Hematopoietic multipotent progenitor cell treated with erythropoietin and hydrocortisone succinate and interleukin-3 and kit ligand, for 4 days (in vitro differentiated cells): ENCODE measurements at regions not wholly inside any gene's neighbourhood (a gene's known extent, or its start where the extent isn't known, plus 50 kb on each side); places are given as distances from the start of the nearest gene placed in this dataset.
A peak's percentile ranks its signal among the peaks of the same experiment; 100 is the strongest.
"Not testable (repeated sequence)": the region's sequence is repeated elsewhere in the genome, so short reads cannot be mapped to it uniquely, and the experiment has no call there.

ENCODE experiments used
- DNase-seq: peaks from one replicate; pipeline ENCODE4 v3.0.0-alpha.2; 2015

GRCh38 chr11:29131055-29131454 is 885.8 kb downstream of the KCNA4 start:
- no peak for DNase-seq

DNA sequence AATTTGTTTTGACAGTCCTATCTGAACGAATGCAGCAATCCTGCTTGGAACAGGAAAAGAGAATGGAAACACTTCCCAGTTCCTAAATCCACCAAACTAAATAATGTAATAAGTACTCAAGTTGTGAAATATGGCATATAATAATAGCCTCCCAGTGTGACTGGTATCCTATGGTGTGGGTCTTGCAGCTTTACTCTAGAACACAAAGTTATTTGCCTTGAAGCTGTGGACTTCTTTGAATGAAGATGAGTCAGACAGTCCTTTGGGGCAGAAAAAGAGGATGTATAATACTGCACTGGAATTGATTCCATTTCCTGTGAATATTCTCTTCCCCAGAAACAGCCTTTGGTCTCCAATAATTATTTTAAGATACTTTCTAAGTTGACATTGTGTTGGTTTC is 887.0 kb downstream of the KCNA4 start:
- no peak for DNase-seq

- no peak for DNase-seq
These were observed 889.4 kb downstream of the KCNA4 start for GRCh38 chr11:29127461-29127860.

GRCh38 chr11:29125606-29126005 is 891.2 kb downstream of the KCNA4 start:
- DNase-seq = no peak

DNA sequence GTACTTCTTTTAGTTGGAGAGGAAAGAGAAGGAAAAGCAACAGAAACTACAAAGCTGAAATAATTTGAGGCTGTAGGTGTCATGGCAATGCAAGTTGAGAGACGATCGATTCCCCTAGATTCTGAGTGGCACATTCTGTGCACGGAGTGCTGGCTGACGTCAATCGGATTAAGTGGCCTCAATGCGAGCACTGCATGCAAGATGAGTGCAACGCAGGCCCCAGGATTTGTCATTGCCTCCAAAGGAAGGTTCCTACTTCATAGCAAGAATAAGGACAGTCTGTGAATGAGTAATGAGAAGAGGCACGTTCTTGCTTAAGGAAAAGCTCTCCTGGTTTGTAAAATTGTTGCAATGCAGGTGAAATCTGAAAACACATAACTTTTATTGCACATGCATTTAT is 892.4 kb downstream of the KCNA4 start:
- no peak for DNase-seq

DNA sequence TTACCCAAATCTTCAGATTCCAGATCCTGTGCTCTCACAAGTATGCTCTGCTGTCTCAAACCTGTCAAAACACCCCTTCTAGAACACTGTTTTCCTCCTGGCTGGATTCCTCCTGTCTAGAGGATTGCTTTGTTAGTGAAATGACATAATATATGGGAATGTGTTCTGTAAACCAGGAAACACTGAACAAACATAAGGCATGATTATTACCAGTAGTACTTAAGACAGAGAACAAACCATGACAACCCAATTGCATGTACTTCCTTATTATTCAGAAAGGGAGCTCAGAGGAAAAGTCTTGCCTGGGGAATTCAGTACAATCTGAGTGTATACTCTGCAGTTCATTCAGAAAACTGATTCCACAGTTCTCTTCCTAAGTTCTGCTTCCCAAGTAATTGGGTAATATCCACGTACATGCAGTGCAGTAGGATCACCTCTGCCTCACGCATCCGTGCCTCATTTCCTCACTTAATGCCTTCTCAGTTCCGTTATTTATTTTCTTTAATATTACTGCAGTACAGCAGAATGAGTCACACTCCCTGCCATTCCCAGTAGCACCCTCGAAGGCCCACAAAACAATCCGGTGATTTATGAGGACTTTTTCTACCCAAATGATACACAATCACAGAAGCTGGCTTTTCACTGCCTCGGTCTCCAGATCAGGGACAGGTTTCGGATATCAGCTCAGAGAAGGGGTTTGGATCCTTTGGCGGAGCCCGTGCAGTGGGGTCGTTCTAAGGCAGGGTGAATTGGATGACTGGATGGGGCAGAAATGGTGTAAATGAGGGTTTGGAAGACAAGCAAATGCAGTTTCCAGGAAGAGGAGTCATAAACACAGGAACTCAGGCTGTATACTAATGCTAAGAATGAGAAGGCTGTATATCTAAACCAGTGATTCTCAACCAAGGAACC is 896.9 kb downstream of the KCNA4 start:
- no peak for DNase-seq

- no peak for DNase-seq
These were observed 897.7 kb downstream of the KCNA4 start for GRCh38 chr11:29119116-29119515.

DNA sequence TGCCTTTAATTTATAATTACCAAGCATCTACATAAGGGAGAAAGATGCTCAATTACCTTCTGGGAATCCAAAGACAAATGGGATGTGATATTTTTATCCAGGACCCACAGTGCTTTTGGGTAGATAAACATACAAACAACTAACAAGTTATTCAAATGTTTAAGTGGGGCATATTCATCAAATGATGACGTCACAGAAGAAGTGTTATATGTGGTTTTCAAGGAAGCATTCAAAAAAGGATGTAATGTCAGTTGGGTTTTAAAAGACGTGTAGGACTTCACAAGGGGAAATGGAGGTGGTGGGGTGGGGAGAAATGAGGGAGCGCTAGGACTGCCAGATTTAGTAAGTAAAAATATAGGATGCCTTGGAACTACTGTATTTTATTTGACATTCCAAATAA is 915.9 kb downstream of the KCNA4 start:
- no peak for DNase-seq

DNA sequence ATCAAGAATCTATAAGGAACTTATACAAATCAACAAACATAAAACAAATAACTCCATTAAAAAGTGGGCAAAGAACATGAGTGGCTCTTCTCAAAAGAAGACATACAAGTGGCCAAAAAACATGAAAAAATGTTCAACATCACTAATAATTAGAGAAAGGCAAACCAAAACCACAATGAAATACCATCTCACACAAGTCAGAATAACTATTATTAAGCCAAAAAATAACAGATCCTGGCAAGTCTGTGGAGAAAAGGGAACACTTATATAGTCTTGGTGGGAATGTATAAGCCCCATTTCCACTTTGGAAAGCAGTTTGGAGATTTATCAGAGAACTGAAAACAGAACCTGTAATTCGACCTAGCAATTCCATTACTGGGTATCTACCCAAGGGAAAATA is 921.0 kb downstream of the KCNA4 start:
- DNase-seq = no peak

DNA sequence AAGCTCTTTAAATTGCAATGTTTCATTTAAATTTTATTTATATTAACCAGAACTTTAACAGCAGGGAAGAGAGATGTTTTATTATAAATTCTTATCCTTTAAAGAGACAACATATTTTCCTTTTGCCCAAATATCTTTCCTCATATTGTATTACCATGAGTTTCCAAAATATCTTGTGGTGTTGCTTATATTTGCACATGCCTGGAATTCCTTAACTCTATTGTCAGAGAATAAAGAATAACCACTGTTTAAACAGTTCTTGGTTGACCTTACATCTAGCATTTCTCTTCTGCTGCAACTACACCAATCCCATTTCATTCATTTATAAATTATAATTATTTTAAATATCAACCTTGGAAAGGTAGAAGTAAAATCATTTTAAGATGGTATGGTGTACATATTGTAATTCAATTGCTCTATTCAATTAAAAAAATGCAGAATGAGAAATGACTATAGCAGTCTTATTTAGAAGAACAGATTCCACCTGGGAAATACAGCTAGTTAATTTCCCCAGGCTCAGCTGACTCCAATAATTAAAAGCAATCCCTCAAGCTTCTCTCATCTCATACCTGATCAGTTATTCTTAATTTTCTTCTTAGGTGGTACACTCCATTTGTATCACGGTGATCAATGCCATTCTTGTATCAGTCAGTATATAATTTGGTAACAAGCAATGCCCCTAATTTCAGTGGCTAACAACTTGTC is 923.3 kb downstream of the KCNA4 start:
- DNase-seq = no peak

DNA sequence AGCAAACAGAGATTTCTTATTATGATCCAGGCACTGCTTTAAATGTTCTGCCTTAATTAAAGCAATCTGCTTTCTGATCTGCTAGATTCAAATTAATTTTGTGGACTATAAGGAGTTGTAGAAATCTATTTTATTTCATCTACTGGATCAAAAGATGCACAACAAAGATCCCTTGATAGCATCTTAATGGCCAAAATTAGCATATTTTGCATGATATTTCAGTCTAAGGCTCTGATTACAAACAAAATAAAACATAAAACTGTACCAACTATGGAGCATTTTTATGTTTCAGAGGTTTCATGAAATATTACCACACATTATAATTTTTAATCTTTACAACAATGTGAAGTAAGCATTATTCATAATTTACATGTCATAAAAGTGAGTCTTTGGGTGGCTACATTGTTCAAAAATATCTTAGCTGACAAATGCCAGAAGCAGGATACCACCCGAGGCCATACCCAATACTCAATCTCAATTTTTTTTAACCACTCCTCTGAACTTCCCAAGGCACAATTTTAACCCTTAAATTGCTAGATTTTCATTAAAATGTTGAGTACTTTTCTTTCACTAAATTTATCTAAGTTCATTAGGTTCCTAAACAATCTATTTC is 929.5 kb downstream of the KCNA4 start:
- no peak for DNase-seq

GRCh38 chr11:29075726-29076125 is 941.1 kb downstream of the KCNA4 start:
- no peak for DNase-seq

GRCh38 chr11:29063630-29064361 is 953.0 kb downstream of the KCNA4 start:
- no peak for DNase-seq

DNA sequence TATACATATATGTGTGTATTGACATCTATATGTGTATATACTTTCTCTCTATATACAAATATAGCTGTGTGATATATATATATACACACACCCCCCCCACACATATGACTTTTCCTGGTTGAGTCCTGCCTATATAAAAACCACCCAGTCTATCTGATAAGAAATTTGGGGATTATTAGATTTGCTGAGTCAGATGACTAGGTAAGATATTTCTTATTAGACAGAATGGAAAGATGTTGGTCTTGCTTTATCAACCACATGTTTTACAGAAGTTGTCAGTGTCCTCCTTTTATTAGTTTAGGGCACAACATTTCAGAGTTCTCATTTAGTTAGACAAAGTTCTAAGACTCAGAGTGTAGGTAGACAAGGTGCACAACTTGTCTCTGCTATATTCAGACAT is 953.3 kb downstream of the METTL15 start:
- no peak for DNase-seq

DNA sequence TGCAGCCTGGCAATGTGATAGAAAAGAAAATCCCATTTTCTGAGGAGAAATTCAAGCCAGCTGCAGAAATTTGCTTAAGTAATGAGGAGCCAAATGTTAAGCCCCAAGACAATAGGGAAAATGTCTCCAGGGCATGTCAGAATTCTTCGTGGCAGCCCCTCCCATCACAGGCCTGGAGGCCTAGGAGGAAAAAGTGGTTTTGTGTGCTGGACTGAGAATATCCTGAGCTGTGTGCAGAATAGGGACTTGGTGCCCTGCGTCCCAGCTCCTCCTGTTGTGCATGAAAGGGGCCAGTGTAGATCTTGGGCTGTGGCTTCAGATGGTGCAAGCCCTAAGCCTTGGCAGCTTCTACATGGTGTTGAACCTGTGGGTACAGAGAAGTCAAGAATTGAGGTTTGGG is 948.3 kb downstream of the METTL15 start:
- not testable (repeated sequence) for DNase-seq

DNA sequence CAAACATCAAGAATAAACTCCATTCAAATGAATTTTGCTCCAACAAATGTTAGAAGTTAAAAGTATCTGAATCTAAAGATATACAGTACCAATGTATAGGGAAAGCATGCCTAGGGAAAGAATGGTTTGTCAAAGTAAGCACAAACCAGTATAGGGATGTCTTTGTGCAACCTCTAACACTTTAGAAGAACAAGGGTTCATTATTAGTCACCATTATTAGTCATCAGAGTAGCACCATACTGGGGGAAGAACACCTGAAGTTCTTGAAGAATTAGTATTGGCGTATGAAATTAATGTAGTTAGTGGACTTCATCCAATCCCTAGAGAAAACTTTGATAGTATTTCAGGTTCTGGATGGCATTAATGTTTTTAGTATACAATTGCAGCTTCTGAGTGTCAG is 943.7 kb downstream of the METTL15 start:
- no peak for DNase-seq

- DNase-seq = not testable (repeated sequence)
These were observed 942.8 kb downstream of the METTL15 start for GRCh38 chr11:29050962-29051361.

GRCh38 chr11:29040489-29040888 is 932.3 kb downstream of the METTL15 start:
- DNase-seq = no peak

- DNase-seq = no peak
These were observed 924.4 kb downstream of the METTL15 start for GRCh38 chr11:29032384-29033149.

- peak; percentile 1 for DNase-seq
These were observed 921.3 kb downstream of the METTL15 start for GRCh38 chr11:29029452-29029851.

DNA sequence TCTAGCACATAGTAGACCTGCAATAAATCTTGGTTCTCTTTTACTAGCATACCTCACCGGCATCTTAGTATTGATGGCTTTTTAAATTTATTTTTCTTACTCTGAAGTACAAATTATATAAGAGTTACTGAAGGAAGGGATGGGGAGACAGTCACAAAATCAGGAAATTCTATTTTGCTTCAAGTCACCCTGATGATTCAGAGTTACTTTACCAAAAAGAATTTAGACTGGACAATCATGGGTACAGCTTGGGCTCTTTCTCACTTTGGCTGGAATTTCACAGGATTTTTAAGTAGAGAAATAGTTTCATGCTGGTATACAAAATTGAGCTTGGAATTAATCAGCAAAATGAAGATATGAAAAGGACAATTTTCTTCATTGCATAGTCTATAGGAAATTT is 919.2 kb downstream of the METTL15 start:
- no peak for DNase-seq

DNA sequence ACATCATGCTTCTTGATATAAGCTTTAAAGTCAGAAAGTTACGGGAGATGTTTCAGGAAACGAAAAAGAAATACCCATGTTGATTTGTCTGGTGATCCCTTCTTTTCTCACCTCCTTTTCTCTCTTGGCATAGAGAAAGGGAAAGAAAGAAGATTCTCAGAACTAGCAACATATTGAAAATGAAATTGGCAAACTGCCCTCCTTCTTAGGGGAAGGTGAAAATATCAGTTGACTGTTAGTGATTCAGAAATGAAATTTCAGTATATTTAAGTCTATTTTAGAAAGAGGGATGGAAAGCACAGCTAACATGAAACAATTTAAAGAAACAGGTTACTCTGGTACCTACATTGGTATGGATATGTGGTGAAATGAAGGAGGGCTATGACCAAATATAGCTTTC is 918.1 kb downstream of the METTL15 start:
- DNase-seq = no peak
